ENCODE measurements at regions not wholly inside any gene's neighbourhood (a gene's known extent, or its start where the extent isn't known, plus 50 kb on each side); places are given as distances from the start of the nearest gene placed in this dataset.
A peak's percentile ranks its signal among the peaks of the same experiment; 100 is the strongest.

GRCh38 chr5:71953866-71954265, 153.4 kb upstream of the MAP1B start:
- no peak for DNase-seq

- no peak for DNase-seq
These were observed 152.9 kb upstream of the MAP1B start for GRCh38 chr5:71954329-71954728.

GRCh38 chr5:71955723-71956122, 151.6 kb upstream of the MAP1B start:
- DNase-seq = no peak

- DNase-seq = no peak
These were observed 149.9 kb upstream of the MAP1B start for GRCh38 chr5:71957292-71957898.

- no peak for DNase-seq
These were observed 147.1 kb upstream of the MAP1B start for GRCh38 chr5:71960195-71960594.

GRCh38 chr5:71961786-71962185, 145.5 kb upstream of the MAP1B start:
- DNase-seq = no peak

GRCh38 chr5:71969460-71969859, 137.8 kb upstream of the MAP1B start:
- no peak for DNase-seq

GRCh38 chr5:71971862-71972261, 135.4 kb upstream of the MAP1B start:
- no peak for DNase-seq

GRCh38 chr5:71972777-71973473, 134.3 kb upstream of the MAP1B start:
- no peak for DNase-seq

- DNase-seq = no peak
These were observed 133.7 kb upstream of the MAP1B start for GRCh38 chr5:71973563-71973962.

GRCh38 chr5:71974165-71974564, 133.1 kb upstream of the MAP1B start:
- DNase-seq = peak in 1 of 14 donors; percentile 14

- DNase-seq = no peak
These were observed 132.7 kb upstream of the MAP1B start for GRCh38 chr5:71974622-71975021.

- DNase-seq = no peak
These were observed 130.8 kb upstream of the MAP1B start for GRCh38 chr5:71976449-71976848.

GRCh38 chr5:71977311-71977710, 130.0 kb upstream of the MAP1B start:
- DNase-seq = no peak

GRCh38 chr5:71978216-71978615, 129.1 kb upstream of the MAP1B start:
- peak in 1 of 14 donors; percentile 50 for DNase-seq

GRCh38 chr5:71982717-71983395, 124.4 kb upstream of the MAP1B start:
- DNase-seq = no peak

GRCh38 chr5:71986101-71986500, 121.2 kb upstream of the MAP1B start:
- DNase-seq = no peak

- DNase-seq = no peak
These were observed 118.5 kb upstream of the MAP1B start for GRCh38 chr5:71988808-71989207.

GRCh38 chr5:71993600-71993999, 113.7 kb upstream of the MAP1B start:
- no peak for DNase-seq

- no peak for DNase-seq
These were observed 110.5 kb upstream of the MAP1B start for GRCh38 chr5:71996789-71997188.

- DNase-seq = no peak
These were observed 108.5 kb upstream of the MAP1B start for GRCh38 chr5:71998746-71999145.

GRCh38 chr5:72000707-72001106, 106.6 kb upstream of the MAP1B start:
- no peak for DNase-seq

- no peak for DNase-seq
These were observed 101.6 kb upstream of the MAP1B start for GRCh38 chr5:72005671-72006070.

GRCh38 chr5:72006361-72006760, 100.9 kb upstream of the MAP1B start:
- DNase-seq = no peak
